Kidney (tissue), 13 donors: ENCODE measurements at regions not wholly inside any gene's neighbourhood (a gene's known extent, or its start where the extent isn't known, plus 50 kb on each side); places are given as distances from the start of the nearest gene placed in this dataset.

Experiments
- DNase-seq, 5 donors: peaks; one replicate each; pipeline ENCODE4 v3.0.0-alpha.2; 2013 to 2020
- FAIRE-seq: peaks from 2 replicates; lab custom pipeline; 2012; peaks lifted over from hg19 to GRCh38; lab: Jason Lieb, UNC
- H3K27ac ChIP-seq, 2 donors: one replicate each; pipeline ENCODE4 v1.7.0; 2013; ENCODE audit warnings: low read depth in 2 of 2, low read length in 2 of 2, inconsistent platforms in 1 of 2
- H3K27me3 ChIP-seq: one replicate; pipeline ENCODE4 v1.7.1; 2013; ENCODE audit warnings: low read length, inconsistent platforms; ENCODE audit not compliant: control insufficient read depth, insufficient read depth
- H3K36me3 ChIP-seq, 3 donors: one replicate each; pipeline versions ENCODE4 v1.7.0 to v1.7.1; 2013; ENCODE audit warnings: low read length in 3 of 3, control low read depth in 1 of 3, inconsistent platforms in 1 of 3; ENCODE audit not compliant: insufficient read depth in 3 of 3, control insufficient read depth in 2 of 3
- H3K4me1 ChIP-seq, 3 donors: one replicate each; pipeline versions ENCODE4 v1.7.0 to v1.7.1; 2013; ENCODE audit warnings: low read length in 3 of 3, inconsistent platforms in 1 of 3, low read depth in 1 of 3; ENCODE audit not compliant: control insufficient read depth in 2 of 3, insufficient read depth in 2 of 3
- H3K4me3 ChIP-seq, 3 donors: one replicate each; pipeline versions ENCODE4 v1.7.0 to v1.8.1; 2013; ENCODE audit warnings: low read length in 3 of 3, control low read depth in 1 of 3, inconsistent platforms in 1 of 3
- H3K9ac ChIP-seq, 3 donors: one replicate each; pipeline versions ENCODE4 v1.7.0 to v1.7.1; 2013; ENCODE audit warnings: low read length in 3 of 3, control low read depth in 1 of 3, inconsistent platforms in 1 of 3
- H3K9me3 ChIP-seq, 3 donors: one replicate each; pipeline versions ENCODE4 v1.7.0 to v1.7.1; 2013; ENCODE audit warnings: low read length in 3 of 3, control low read depth in 1 of 3, inconsistent platforms in 1 of 3; ENCODE audit not compliant: control insufficient read depth in 2 of 3, insufficient read depth in 1 of 3
- CTCF ChIP-seq: IDR thresholded peaks from 3 replicates; pipeline ENCODE4 v1.5.1; 2012; ENCODE audit warnings: mild to moderate bottlenecking, moderate library complexity, borderline replicate concordance; ENCODE audit not compliant: insufficient read depth; ENCODE audit errors: extremely low read depth
- intact Hi-C: fragments of 100-400 bp; cut with DNase I; formaldehyde crosslinking; loops from one replicate; pipeline ENCODE4 v1.11.1; 2022
- donor health status: control.
- donor health status: control.
- donor health status: control.
- donor health status: control.
- donor health status: control.
- donor health status: DM: yes; HTN: yes; CAD: no.
- donor health status: Normal renal cell carcinoma (clear cell type).

- DNase-seq (no peak), FAIRE-seq (no peak)
- H3K9me3 ChIP-seq: no peaks in the 10 kb centered on the region
- H3K4me3 ChIP-seq: no peak overlapping the region
- H3K4me1 ChIP-seq: no peaks in the 10 kb centered on the region
- H3K27me3 ChIP-seq: no peaks in the 10 kb centered on the region
- H3K27ac ChIP-seq: no peak overlapping the region
- no peaks in the 10 kb centered on the region for H3K36me3 ChIP-seq
- TF ChIP-seq CTCF: no peak
- H3K9ac ChIP-seq: no peak overlapping the region
- intact Hi-C loops: no loop called here
Measured at GRCh38 chr10:70950801-70951200, 62.4 kb upstream of the PCBD1 start.

DNA sequence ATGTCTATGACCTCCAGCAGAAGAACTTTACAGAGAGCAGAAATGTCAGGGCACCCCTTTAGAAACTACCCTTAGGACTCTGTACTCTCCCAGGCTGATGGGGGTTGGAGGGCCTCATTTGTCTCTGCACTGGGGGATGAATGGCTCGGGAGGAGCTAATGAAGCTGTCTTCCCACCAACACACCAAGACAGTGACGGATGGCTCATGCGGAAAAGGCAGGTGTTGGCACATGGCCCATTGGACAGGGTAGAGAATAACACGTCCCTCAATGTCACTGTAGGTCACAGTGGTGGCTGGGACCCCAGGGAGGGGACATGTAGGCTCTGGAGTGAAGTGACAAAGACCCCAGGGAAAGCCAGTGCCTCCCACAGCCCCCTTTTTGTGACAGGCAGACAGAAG is 64.0 kb upstream of the PCBD1 start:
- no peaks in the 10 kb centered on the region for H3K4me1 ChIP-seq
- no peak overlapping the region for H3K4me3 ChIP-seq
- DNase-seq (no peak), FAIRE-seq (no peak)
- no peaks in the 10 kb centered on the region for H3K9me3 ChIP-seq
- H3K27me3 ChIP-seq: no peaks in the 10 kb centered on the region
- no peak for TF ChIP-seq CTCF
- no peak overlapping the region for H3K27ac ChIP-seq
- no peaks in the 10 kb centered on the region for H3K36me3 ChIP-seq
- H3K9ac ChIP-seq: no peak overlapping the region
- intact Hi-C loops: no loop called here

- Histone ChIP-seq H3K27me3 (no peaks in the 10 kb centered on the region), H3K4me1 (no peaks in the 10 kb centered on the region), H3K27ac (no peak overlapping the region), H3K9ac (no peak overlapping the region), H3K9me3 (no peaks in the 10 kb centered on the region), H3K36me3 (no peaks in the 10 kb centered on the region), H3K4me3 (no peak overlapping the region)
- FAIRE-seq (no peak), DNase-seq (no peak)
- intact Hi-C loops: no loop called here
- no peak for TF ChIP-seq CTCF
Measured at GRCh38 chr10:70952921-70953320, 64.6 kb upstream of the PCBD1 start.
